Body of pancreas (tissue), 4 donors: ENCODE measurements at regions not wholly inside any gene's neighbourhood (a gene's known extent, or its start where the extent isn't known, plus 50 kb on each side); places are given as distances from the start of the nearest gene placed in this dataset.

Experiments used
- POLR2A ChIP-seq, 3 donors: fragments of 450-650 bp; IDR thresholded peaks; one replicate each; pipeline ENCODE4 v1.6.1; 2016; ENCODE audit warnings: antibody characterized with exemption in 3 of 3, mild to moderate bottlenecking in 2 of 3
- TF ChIP-seq, protein P1 (sequence below), 7 experiments: fragments of 450-650 bp in 4 of 7; fragments of 200-600 bp in 3 of 7; sonication (generic) in 3 of 7; IDR thresholded peaks; one replicate each; pipeline ENCODE4 v1.5.1; 2016 to 2019; ENCODE audit warnings: antibody characterized with exemption in 7 of 7

DNA sequence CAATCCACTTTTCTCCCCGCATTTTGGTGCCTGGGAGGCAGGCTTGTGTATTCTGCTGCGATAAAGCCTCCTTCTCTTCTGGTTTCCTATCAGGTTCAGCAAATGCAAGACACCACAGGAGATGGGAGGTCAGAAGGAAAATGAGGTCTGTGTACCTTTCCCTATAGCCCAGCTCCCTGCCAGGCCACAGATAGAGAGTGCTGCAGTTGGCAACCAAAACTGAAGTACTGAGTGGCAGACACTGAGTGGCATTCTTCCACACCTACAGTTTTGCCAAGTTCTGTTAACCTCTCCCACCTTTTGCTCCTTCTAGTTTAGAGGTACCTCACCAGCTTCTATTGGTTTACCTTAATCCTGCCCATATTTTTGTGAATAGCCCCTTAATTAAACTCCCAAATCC is 948.4 kb downstream of the SORCS1 start:
- TF ChIP-seq, protein P1, sequence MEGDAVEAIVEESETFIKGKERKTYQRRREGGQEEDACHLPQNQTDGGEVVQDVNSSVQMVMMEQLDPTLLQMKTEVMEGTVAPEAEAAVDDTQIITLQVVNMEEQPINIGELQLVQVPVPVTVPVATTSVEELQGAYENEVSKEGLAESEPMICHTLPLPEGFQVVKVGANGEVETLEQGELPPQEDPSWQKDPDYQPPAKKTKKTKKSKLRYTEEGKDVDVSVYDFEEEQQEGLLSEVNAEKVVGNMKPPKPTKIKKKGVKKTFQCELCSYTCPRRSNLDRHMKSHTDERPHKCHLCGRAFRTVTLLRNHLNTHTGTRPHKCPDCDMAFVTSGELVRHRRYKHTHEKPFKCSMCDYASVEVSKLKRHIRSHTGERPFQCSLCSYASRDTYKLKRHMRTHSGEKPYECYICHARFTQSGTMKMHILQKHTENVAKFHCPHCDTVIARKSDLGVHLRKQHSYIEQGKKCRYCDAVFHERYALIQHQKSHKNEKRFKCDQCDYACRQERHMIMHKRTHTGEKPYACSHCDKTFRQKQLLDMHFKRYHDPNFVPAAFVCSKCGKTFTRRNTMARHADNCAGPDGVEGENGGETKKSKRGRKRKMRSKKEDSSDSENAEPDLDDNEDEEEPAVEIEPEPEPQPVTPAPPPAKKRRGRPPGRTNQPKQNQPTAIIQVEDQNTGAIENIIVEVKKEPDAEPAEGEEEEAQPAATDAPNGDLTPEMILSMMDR (IDR thresholded peaks at IDR 0.05) = no peak
- TF ChIP-seq POLR2A (IDR thresholded peaks at IDR 0.05) = no peak
